Heart right ventricle (tissue), 16 donors: ENCODE measurements at regions not wholly inside any gene's neighbourhood (a gene's known extent, or its start where the extent isn't known, plus 50 kb on each side); places are given as distances from the start of the nearest gene placed in this dataset.
"Not testable (repeated sequence)": the region's sequence is repeated elsewhere in the genome, so short reads cannot be mapped to it uniquely, and the experiment has no call there.

ENCODE experiments used
- ATAC-seq, 8 donors: fragments of 200-7000 bp; cut with Tn5 transposase; one replicate each; pipeline ENCODE4 v1.9.1; 2020; ENCODE audit warnings: mild to moderate bottlenecking in 8 of 8, moderate library complexity in 8 of 8, moderate number of reproducible peaks in 1 of 8
- DNase-seq, 2 donors: peaks; one replicate each; pipeline ENCODE4 v3.0.0-alpha.2; 2020
- H3K27ac ChIP-seq, 10 donors: fragments of 200-600 bp; sonication (generic) in 2 of 10; one replicate each; pipeline versions ENCODE4 v1.5.0 to v1.8.0; 2020 to 2022; ENCODE audit warnings: mild to moderate bottlenecking in 3 of 10
- H3K27me3 ChIP-seq, 7 donors: fragments of 200-600 bp; one replicate each; pipeline ENCODE4 v1.8.0; 2021 to 2022; ENCODE audit warnings: mild to moderate bottlenecking in 2 of 7
- H3K36me3 ChIP-seq, 9 donors: fragments of 200-600 bp; sonication (generic) in 1 of 9; one replicate each; pipeline versions ENCODE4 v1.5.0 to v1.8.0; 2020 to 2022; ENCODE audit warnings: mild to moderate bottlenecking in 2 of 9
- H3K4me1 ChIP-seq, 9 donors: fragments of 200-600 bp; sonication (generic) in 1 of 9; one replicate each; pipeline versions ENCODE4 v1.5.0 to v1.8.0; 2020 to 2022; ENCODE audit warnings: mild to moderate bottlenecking in 4 of 9
- H3K4me3 ChIP-seq, 10 donors: fragments of 200-600 bp; sonication (generic) in 2 of 10; one replicate each; pipeline versions ENCODE4 v1.5.0 to v1.8.0; 2020 to 2022; ENCODE audit warnings: mild to moderate bottlenecking in 7 of 10, moderate library complexity in 2 of 10
- H3K9me3 ChIP-seq, 11 donors: fragments of 200-600 bp in 10 of 11; sonication (generic) in 2 of 11; one replicate each; pipeline versions ENCODE4 v1.5.0 to v1.8.0; 2013 to 2022; ENCODE audit warnings: mild to moderate bottlenecking in 2 of 11, control low read depth in 1 of 11, moderate library complexity in 1 of 11
- WGBS, 2 donors: extraction: QIAGEN DNeasy Blood & Tissue Kit; methylation state at CpG; one replicate each; pipeline ENCODE4 v1.1.7; 2013; ENCODE audit warnings: inconsistent platforms in 1 of 2; 5-methylcytosine and 5-hydroxymethylcytosine counted together
- intact Hi-C, 10 donors: fragments of 100-400 bp; cut with DNase I; formaldehyde crosslinking; loops; one replicate each; pipeline versions ENCODE4 v1.11.1 to v1.14.2; 2022
- donor health status: Arrhythmogenic right ventricular cardiomyopathy.
- donor health status: ischemic (EF 13 %, LVEDD 7.1; RV severe dilation, severe dysfunction).
- donor health status: healthy with polysubstance abuse.
- donor health status: DM: no; HTN: yes; CAD: no.
- donor health status: DM: no; HTN: no; CAD: no.
- donor health status: ischemic (EF 25% LVEDD 6.9; RV normal size, moderate dysfunction).
- donor health status: ischemic (EF 25% LVEDD 5.7; RV mildly dilated, moderate dysfunction).
- donor health status: healthy.
- donor health status: DM: yes; HTN: yes; CAD: no.
- donor health status: Ischemic cardiomyopathy.
- donor health status: ischemic (EF 35%, LVEDD 5.7; RV mildly dilated, moderate dysfunction).
- donor health status: nonischemic (EF 11% LVEDD 7.7; RV severe dilation, severe dysfunction).
- donor health status: DM: yes; HTN: yes; CAD: no.
- donor health status: PGD.
- donor health status: ischemic (EF 29% LVEDD 5.4; RV normal size, mild dysfunction).
- donor health status: nonischemic (EF 23%, LVEDD 6.1; RV moderate dilation, normal function).

- H3K27ac ChIP-seq, DNase-seq, ATAC-seq, H3K9me3 ChIP-seq, H3K27me3 ChIP-seq, H3K4me1 ChIP-seq, intact Hi-C loops, H3K4me3 ChIP-seq, H3K36me3 ChIP-seq: not testable (repeated sequence)
- 83 to 87% methylated on average over 3 of the region's 3 CpGs for WGBS, 2 donors
Observed at GRCh38 chr2:131309833-131310232, 54.1 kb downstream of the RAB6D start.

GRCh38 chr2:131300153-131300552, 63.8 kb downstream of the RAB6D start:
- DNase-seq, H3K4me1 ChIP-seq, H3K9me3 ChIP-seq, H3K4me3 ChIP-seq, H3K27ac ChIP-seq, H3K36me3 ChIP-seq, intact Hi-C loops: not testable (repeated sequence)
- peaks cover 0 to 21% (median 8%) of the 10 kb centered on the region in 7 donors for H3K27me3 ChIP-seq
- WGBS, 2 donors, result 40 to 57% methylated on average over 33 to 34 of the region's 34 CpGs
- ATAC-seq, result peak in 3 of 8 donors; percentile 26 to 52 (median 33)

GRCh38 chr2:131277857-131278256, 68.5 kb downstream of the POTEE start:
- 89 to 91% methylated on average over 8 of the region's 8 CpGs for WGBS, 2 donors
- ATAC-seq, intact Hi-C loops, H3K4me1 ChIP-seq, H3K9me3 ChIP-seq, H3K27ac ChIP-seq, DNase-seq, H3K36me3 ChIP-seq, H3K27me3 ChIP-seq, H3K4me3 ChIP-seq: not testable (repeated sequence)

- intact Hi-C loops, ATAC-seq, H3K4me1 ChIP-seq, H3K4me3 ChIP-seq, H3K27ac ChIP-seq, H3K9me3 ChIP-seq, DNase-seq, H3K36me3 ChIP-seq, H3K27me3 ChIP-seq: not testable (repeated sequence)
- 76 to 86% methylated on average over 11 of the region's 11 CpGs for WGBS, 2 donors
Observed at GRCh38 chr2:131277289-131277688, 68.0 kb downstream of the POTEE start.

- H3K27me3 ChIP-seq, H3K27ac ChIP-seq, ATAC-seq, DNase-seq, H3K4me1 ChIP-seq, intact Hi-C loops, H3K9me3 ChIP-seq, H3K4me3 ChIP-seq, H3K36me3 ChIP-seq: not testable (repeated sequence)
- 86 to 90% methylated on average over 8 of the region's 8 CpGs for WGBS, 2 donors
Observed at GRCh38 chr2:131272019-131272418, 62.7 kb downstream of the POTEE start.

GRCh38 chr2:131264034-131264433, 54.7 kb downstream of the POTEE start:
- H3K27ac ChIP-seq, intact Hi-C loops, DNase-seq, H3K36me3 ChIP-seq, H3K4me3 ChIP-seq, ATAC-seq, H3K27me3 ChIP-seq, H3K9me3 ChIP-seq, H3K4me1 ChIP-seq: not testable (repeated sequence)
- 89 to 91% methylated on average over 15 to 19 of the region's 20 CpGs for WGBS, 2 donors
